HFF-Myc (cell line): ENCODE measurements at regions not wholly inside any gene's neighbourhood (a gene's known extent, or its start where the extent isn't known, plus 50 kb on each side); places are given as distances from the start of the nearest gene placed in this dataset.

ENCODE experiments used
- DNase-seq: peaks from one replicate; pipeline ENCODE4 v3.0.0-alpha.2; 2011; ENCODE audit warnings: low read depth; ENCODE audit errors: extremely low read depth
- H3K4me3 ChIP-seq: replicated peaks from 2 replicates; pipeline ENCODE4 v1.5.1; 2011; ENCODE audit warnings: low read depth, mild to moderate bottlenecking, control low read depth, low read length
- TF ChIP-seq, protein P1 (sequence below): IDR thresholded peaks from 2 replicates; pipeline ENCODE4 v1.5.1; 2012; ENCODE audit warnings: mild to moderate bottlenecking, low read depth, low read length, control low read depth; ENCODE audit errors: missing control alignments

DNA sequence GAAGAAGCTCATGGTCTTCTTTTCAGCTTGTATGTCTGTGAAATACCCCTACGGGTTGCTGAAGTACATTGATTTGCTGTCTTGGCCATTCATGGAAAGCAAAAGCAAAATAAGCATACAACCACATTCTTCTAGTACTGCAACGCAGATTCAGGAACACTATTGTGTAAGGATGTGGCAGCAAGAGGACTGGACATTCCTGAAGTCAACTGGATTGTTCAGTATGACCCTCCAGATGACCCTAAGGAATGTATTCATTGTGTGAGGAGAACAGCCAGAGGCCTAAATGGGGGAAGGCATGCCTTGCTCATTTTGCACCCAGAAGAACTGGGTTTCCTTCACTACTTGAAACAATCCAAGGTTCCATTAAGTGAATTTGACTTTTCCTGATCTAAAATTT, 133.4 kb upstream of the ANKRD1 start:
- H3K4me3 ChIP-seq, result no peak overlapping the region
- DNase-seq, result no peak
- TF ChIP-seq, protein P1, sequence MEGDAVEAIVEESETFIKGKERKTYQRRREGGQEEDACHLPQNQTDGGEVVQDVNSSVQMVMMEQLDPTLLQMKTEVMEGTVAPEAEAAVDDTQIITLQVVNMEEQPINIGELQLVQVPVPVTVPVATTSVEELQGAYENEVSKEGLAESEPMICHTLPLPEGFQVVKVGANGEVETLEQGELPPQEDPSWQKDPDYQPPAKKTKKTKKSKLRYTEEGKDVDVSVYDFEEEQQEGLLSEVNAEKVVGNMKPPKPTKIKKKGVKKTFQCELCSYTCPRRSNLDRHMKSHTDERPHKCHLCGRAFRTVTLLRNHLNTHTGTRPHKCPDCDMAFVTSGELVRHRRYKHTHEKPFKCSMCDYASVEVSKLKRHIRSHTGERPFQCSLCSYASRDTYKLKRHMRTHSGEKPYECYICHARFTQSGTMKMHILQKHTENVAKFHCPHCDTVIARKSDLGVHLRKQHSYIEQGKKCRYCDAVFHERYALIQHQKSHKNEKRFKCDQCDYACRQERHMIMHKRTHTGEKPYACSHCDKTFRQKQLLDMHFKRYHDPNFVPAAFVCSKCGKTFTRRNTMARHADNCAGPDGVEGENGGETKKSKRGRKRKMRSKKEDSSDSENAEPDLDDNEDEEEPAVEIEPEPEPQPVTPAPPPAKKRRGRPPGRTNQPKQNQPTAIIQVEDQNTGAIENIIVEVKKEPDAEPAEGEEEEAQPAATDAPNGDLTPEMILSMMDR, result no peak

GRCh38 chr10:91061187-91061586, 140.3 kb upstream of the ANKRD1 start:
- no peak overlapping the region for H3K4me3 ChIP-seq
- TF ChIP-seq, protein P1, result no peak
- no peak for DNase-seq

- TF ChIP-seq, protein P1, result no peak
- no peak overlapping the region for H3K4me3 ChIP-seq
- DNase-seq, result no peak
Observed at GRCh38 chr10:91061608-91062007, 140.7 kb upstream of the ANKRD1 start.

GRCh38 chr10:91062091-91062490, 141.2 kb upstream of the ANKRD1 start:
- no peak overlapping the region for H3K4me3 ChIP-seq
- DNase-seq, result no peak
- TF ChIP-seq, protein P1, result no peak

GRCh38 chr10:91071786-91072185, 148.7 kb upstream of the PCGF5 start:
- no peak for DNase-seq
- no peak overlapping the region for H3K4me3 ChIP-seq
- TF ChIP-seq, protein P1, result no peak

- no peak for DNase-seq
- TF ChIP-seq, protein P1, result no peak
- no peak overlapping the region for H3K4me3 ChIP-seq
Observed at GRCh38 chr10:91073286-91073979, 147.0 kb upstream of the PCGF5 start.

DNA sequence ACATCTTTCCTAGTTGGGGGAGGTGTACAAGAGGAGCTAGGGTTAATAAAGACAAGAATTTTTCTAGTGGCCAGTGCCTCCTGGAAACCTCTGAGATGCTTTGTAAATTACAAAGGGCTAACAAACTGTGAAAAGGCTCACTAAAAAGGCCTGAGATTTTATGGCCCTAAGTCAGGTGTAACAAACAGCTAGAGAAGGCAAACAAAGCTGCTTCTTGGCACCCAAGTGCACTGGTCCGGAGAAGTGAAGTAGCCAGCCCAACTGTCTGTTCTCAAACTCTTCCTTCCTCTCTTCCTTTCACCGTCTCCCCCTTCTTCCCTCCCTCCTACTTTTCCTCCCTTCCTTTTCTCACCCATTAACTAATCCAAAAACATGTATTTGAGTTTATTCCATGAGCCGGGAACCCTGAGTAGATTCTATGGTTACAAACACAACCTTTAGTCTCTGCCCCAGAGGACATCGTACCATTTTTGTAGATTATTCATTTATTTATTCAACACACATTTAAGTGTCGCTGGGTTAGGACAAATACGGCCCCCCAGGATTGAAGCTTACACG, 143.4 kb upstream of the PCGF5 start:
- TF ChIP-seq, protein P1, result no peak
- no peak overlapping the region for H3K4me3 ChIP-seq
- no peak for DNase-seq
